DOHH2 (cell line): ENCODE measurements at regions not wholly inside any gene's neighbourhood (a gene's known extent, or its start where the extent isn't known, plus 50 kb on each side); places are given as distances from the start of the nearest gene placed in this dataset.

Experiments
- EZH2phosphoT487 ChIP-seq: fragments of 200-600 bp; sonication (generic); IDR thresholded peaks from 2 replicates; pipeline ENCODE4 v1.6.1; 2017; ENCODE audit warnings: borderline replicate concordance, mild to moderate bottlenecking, antibody characterized with exemption, low read length, moderate library complexity, mixed read lengths
- TF ChIP-seq, protein P1 (sequence below): fragments of 200-600 bp; sonication (generic); IDR thresholded peaks from one replicate; pipeline ENCODE4 v1.5.1; 2014; ENCODE audit warnings: antibody characterized with exemption, mild to moderate bottlenecking, low read depth, low read length; ENCODE audit not compliant: poor library complexity, severe bottlenecking

DNA sequence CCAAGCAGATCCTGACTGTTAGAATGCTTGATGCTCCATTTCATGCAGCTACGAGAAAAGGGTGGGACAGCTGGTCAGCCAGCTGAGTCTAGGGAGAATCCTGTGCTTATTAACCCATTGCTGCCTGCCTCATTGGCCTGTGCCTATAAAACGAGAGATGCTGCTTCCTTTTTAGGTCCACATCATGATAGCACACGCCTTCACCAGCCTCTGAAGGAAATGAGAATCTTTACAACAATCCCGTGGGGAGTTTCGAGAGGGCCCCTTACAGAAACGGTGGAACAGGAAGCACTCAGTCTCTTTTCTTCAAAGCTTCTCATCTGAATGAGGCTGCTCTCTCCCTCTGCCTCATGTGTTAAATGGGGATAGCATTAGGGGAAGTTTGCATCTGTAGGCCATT, 147.3 kb upstream of the RFLNA start:
- TF ChIP-seq, protein P1, sequence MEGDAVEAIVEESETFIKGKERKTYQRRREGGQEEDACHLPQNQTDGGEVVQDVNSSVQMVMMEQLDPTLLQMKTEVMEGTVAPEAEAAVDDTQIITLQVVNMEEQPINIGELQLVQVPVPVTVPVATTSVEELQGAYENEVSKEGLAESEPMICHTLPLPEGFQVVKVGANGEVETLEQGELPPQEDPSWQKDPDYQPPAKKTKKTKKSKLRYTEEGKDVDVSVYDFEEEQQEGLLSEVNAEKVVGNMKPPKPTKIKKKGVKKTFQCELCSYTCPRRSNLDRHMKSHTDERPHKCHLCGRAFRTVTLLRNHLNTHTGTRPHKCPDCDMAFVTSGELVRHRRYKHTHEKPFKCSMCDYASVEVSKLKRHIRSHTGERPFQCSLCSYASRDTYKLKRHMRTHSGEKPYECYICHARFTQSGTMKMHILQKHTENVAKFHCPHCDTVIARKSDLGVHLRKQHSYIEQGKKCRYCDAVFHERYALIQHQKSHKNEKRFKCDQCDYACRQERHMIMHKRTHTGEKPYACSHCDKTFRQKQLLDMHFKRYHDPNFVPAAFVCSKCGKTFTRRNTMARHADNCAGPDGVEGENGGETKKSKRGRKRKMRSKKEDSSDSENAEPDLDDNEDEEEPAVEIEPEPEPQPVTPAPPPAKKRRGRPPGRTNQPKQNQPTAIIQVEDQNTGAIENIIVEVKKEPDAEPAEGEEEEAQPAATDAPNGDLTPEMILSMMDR = no peak
- TF ChIP-seq EZH2phosphoT487 = no peak
